ENCODE measurements at regions not wholly inside any gene's neighbourhood (a gene's known extent, or its start where the extent isn't known, plus 50 kb on each side); places are given as distances from the start of the nearest gene placed in this dataset.

DNA sequence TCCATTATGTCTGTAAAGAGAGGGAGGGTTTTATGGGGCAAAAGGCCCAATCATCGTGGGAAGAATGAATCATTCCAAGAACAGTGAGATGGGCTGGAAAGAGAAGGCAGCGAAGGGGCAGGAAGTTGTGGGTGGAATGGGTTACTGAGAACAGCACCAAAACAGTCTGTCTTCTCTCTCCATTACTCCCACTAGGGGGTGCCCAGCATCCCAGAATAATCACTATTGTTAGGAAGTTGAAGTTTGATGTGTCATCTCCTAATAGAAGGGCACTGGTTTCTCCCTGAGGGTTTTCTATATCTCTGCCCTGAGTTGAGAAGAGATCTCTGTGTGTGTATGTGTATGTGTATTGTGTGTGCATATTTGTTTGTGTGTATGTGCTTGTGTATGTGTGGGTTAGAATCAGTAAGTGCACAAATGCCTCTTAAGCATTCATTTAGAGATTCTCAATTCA is 76.6 kb upstream of the MAP4K3 start:
- DNase-seq (ENCODE audit: low spot score) (peak; percentile 92), FAIRE-seq (peak; percentile 77)

DNA sequence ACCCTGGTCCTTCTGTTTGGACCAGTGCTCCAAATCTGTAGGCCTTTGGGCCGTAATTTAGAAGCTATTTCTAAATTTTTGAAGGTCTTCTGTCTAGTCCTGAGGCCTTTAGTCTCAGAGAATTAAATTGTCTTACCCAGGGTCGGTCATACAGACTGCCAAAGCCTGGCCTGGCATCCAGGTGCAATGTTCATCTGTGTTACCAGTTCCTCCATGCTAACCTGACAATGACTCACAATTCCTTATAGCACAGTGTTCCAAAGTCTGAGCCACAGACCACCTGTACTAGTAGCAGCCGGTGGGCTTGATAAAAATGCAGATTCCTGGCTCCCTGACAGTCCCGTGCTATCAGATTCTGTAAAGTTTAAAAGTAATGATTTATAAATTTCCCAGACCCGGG is 77.7 kb upstream of the MAP4K3 start:
- FAIRE-seq (no peak), DNase-seq (ENCODE audit: low spot score) (no peak)

DNA sequence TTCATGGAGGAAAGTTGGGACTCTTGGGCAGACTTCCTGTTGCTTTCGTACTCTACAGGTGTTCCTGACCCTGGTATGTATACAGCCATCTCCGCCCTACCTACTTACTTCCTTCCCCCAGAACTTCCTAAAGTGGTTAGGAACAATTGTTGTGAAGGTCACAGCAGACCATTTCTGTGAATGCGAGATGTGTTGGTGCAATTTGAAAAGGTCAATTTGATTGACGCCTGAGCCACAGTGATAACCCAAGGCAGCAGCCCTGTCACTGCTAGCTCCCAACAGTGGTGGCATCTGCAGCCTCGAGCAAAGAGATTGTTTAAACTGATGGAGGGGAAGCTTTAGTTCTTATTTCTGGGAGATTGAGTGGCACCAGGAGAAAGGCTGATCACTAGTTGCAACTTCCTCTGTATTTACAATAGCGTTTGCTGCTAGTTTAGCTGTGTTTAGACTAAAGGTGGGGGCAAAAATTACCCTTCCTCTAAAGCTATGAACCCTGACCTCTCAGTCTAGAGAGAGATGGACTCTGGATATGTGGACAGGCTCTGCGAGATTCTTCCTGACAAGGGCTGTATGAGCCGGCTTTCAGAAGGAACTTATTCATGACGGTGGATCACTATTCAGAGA is 78.3 kb upstream of the MAP4K3 start:
- DNase-seq (ENCODE audit: low spot score) = no peak
- FAIRE-seq = peak; percentile 5

DNA sequence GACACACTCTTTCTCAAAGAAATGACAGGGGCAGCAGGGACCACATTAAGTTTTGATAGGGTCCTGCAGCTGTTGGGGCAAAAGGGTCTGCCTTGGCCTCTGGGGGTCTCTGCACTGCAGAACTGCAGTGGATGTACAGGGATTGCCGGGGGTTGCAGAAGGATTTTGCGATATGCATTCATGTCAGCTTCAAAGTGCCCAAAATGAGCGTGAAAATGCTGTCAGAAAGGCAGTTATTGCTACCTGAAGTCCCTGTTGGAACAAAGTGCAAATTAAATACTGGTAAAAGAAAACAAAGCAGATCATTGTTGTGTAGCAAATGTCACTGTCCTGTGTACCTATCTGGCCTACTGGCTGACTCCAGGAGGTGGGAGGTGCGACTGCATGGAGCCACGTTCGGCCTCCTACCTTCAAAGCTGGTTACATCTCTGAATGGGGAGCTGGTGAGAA is 78.8 kb upstream of the MAP4K3 start:
- DNase-seq (ENCODE audit: low spot score) (no peak), FAIRE-seq (no peak)

DNA sequence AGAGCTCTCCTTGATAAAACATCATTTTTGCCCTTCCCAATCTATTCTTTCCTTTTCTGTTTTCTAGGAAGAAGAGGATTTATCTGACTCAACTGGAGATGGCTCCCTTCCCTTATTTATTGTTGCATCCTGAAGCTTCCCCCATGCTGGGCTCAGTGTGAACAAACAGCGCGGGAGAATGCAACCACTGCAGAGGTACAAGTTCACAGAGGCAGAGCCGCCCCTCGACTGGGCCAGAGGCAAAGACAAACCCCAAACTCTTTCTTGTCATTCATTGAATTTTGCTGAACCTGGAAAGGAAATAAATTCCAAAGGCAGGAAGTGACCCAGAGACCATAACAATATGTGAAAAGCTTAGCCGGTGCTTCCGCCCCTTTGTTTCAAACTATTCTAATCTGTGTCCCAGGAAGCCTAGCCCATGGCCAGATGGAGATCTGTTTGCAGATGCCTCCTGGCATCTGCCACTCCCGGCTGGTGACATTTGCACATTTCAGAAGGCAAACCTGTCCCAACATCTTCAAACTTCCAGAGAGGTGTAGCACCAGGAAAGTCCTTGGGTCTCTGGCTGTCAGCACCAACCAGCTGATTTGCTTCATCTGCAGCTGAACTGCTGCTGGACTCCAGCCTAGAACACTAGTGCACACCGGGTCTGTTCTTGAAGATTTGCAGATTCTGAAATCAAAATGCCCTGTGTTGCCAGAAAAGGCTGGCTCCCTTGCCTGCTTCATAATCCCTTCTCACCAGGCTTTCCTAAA is 79.4 kb upstream of the MAP4K3 start:
- DNase-seq (ENCODE audit: low spot score) (no peak), FAIRE-seq (no peak)

DNA sequence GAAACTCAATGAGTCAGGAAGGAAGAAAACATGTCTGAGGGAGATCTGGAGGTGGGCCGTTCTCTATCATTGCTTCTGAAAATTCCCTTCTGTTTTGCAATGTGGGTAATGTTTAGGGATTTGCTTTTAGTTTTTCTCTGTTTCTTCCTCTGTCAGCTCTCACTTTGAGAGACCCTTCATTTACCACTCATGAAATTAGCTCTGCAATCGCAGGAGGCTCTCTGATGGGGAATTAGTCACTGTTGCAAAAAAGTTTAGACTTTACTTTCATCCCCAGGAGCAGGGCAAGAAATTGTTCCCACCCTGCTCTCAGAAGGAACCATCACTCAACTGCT is 80.0 kb upstream of the MAP4K3 start:
- DNase-seq (ENCODE audit: low spot score) (no peak), FAIRE-seq (no peak)

DNA sequence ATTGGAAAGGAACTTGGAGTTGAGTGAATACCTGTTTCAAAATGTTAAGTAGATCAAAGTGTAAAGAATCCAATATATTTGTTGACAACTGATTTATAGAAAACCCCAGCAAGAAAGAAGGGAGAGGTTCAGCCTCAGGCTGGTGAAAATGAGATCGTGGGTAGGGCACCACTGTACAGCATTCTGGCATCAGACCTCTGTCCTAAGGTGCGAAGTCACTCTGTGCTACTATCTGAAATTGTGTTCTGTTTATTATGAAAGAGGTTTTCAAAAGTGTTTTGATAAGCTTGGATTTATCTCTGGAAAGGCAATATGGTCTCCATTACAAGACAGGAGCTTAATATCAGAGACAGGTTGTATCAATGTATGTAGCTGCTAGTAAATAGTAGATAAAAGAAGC is 80.5 kb upstream of the MAP4K3 start:
- FAIRE-seq (no peak), DNase-seq (ENCODE audit: low spot score) (no peak)

DNA sequence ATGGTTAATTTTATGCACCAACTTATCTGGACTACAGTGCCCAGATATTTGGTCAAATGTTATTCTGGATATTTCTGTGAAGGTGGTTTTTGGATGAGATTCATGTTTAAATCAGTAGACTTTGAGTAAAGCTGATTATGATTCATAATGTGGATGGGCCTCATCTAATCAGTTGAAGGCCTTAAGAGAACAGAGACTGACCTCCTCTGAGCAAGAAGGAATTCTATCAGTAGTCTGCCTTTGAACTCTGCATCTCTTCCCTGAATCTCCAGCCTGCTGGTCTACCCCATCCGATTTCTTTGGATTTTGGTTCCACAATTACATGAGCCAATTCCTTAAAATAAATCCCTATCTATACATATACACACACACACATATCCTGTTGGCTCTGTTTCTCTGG is 82.8 kb upstream of the MAP4K3 start:
- DNase-seq (ENCODE audit: low spot score) (no peak), FAIRE-seq (no peak)

DNA sequence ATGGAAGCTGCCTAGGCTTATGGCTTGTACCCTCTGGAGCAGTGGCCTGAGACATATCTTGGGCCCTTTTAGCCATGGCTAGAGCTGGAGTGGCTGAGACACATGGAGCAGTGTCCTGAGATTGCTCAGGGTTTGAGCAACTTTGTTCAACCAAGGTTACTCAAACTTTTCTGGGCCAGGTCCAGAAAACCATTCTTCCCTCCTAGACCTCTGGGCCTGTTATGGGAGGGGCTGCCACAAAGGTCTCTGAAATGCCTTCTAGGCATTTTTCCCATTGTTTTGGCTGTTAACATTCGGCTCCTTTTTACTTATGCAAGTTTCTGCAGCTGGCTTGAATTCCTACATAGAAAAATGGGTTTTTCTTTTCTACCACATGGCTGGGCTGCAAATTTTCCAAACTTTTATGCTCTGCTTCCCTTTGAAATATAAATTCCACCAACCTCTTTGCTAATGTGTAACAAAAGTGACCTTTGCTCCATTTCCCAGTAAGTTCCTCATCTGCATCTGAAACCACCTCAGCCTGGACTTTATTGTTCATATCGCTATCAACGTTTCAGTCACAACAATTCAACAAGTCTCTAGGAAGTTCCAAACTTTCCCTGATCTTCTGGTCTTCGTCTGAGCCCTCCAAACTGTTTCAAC is 84.9 kb upstream of the MAP4K3 start:
- DNase-seq (ENCODE audit: low spot score) = no peak

DNA sequence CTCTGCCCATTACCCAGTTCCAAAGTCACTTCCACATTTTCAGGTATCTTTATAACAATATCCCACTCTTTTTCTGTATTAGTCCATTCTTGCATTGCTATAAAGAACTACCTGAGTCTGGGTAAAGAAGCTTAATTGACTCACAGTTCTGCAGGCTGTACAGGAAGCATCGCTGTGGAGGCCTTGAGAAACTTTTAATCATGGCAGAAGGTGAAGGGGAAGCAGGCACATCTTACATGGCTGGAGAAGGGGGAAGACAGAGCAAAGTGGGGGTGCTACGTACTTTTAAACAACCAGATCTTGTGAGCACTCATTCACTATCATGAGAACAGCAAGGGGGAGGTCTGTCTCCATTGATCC is 85.4 kb upstream of the MAP4K3 start:
- FAIRE-seq (no peak), DNase-seq (ENCODE audit: low spot score) (no peak)

More for the DNA sequence above, 84.9 kb upstream of the MAP4K3 start:
- no peak for FAIRE-seq

DNA sequence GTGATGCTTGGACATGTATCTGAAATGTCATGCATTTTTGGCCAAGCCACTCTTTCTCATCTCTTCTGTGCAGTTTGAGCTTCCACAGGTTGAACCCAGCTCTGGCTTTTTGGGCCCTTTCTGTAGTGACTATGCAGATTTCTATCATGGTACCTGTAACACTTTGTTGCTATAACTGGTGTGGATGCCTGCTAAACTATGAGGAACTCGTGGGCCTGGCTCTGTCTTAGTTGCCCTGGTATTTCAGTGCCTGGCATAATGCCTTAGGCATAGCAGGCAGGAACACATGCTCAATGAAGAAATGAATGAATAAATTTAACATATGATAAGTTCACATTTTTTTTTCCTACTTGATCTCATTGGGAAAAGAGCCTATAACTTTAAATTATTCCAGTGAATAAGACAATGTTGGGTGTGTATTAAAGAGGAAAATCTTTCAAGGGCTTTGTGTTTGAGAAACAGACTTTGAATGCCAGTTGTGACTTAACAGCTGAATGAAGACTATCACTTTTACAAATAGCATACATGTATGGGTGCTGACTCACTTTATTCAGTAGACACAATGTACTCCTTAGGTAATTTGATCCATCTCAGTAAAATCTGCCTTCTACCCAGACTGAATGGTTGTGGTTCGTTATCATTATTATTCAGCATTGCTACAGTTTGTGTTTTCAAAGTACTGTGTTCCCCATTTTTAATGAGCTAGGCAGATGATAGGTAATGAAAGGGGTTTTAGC is 86.4 kb upstream of the MAP4K3 start:
- FAIRE-seq (peak; percentile 74), DNase-seq (ENCODE audit: low spot score) (peak; percentile 80)

DNA sequence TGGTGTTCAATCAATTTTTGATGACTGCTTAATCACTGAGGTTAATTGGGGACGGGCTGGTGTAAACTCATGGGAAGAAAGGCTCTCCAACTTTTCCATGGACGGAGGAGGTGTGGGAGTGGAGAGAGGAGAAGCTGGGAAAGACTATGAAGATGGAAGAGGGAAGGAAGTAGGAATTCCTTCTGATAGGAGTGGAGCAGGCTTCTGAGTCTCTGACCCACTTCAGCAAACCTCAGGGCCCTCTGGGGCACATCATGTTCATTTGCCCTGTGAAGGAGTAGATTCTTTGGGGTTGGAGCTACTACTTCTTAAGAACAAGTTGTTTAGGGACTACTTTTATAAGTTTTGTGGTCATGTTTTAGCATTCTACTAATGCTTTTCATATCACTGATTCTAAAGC is 87.0 kb upstream of the MAP4K3 start:
- DNase-seq (ENCODE audit: low spot score) = peak; percentile 27
- FAIRE-seq = no peak

DNA sequence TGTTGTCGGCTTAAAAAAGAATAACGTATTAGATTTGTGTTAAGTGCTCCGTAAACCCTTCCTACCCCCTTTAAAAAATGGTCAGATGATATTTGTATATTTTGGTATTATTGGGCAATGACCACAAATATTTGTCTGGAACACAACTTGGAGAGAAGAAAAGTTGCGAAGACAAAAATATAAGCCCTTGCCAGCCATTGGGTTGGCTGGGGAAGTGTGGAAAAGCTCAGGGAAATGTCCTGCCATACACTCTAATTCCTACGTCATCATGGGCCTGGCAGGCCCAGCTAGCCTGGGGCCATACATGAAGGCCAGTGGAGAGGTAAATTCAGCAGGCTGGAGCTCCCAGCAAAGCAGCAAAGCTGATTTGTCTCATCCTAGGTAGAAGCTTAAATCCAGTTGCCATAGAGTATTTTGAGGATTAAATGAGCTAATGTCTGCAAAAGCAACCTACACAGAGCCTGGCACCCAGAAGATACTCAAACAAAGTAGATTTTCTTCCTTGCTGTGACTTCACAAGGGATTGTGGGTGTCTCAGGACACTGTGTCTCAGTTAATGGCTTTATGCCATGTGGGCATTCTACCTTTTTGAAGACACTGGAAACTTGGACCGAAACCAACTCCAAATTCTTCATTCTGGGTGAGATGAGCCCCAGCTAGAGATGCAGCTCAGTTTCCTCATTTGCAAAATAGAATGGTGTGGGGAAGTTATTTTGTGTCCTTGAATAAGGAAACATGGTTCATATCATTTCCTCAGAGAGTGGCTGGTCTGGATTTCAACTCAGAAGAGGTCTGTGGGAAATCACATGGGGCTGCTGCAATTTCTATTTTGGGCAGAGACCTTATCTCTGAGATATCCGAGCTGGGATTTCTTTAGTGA is 87.9 kb upstream of the MAP4K3 start:
- DNase-seq (ENCODE audit: low spot score) (no peak), FAIRE-seq (no peak)

DNA sequence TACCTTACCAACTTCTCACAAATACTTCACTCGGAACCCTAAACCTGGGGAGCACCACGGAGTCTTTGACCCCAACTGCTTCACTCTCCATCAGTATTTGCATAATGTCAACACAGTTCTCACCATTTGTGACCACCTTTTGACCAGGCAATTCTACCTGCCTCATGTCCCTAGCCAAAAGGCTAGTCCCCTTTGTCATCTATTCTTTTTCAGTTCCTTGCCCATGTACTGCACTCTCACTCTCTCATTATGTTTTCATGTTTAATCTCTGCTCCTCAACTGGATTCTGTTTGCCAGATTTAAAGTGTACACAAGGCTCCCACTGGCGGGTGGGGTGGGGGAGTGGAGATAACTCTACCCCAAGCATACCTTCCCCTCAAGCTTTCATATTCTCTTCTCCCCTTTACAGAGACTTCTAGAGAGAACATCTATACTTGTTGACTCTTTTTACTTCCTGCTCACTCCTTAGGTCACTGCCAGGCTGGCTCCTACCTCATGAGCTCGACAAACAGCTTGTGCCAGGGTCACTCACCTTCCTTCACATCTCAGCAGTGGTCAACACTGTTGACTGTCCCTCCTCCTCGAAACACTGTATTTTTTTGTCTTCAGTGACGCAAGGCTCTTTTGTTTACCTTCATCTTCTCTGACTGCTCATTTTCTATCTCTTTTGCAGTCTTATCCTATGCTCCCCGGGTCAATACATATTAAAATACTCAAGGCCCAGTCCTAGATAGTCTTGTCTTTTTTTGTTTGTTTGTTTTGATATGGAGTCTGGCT is 88.7 kb upstream of the MAP4K3 start:
- DNase-seq (ENCODE audit: low spot score) (no peak), FAIRE-seq (no peak)

DNA sequence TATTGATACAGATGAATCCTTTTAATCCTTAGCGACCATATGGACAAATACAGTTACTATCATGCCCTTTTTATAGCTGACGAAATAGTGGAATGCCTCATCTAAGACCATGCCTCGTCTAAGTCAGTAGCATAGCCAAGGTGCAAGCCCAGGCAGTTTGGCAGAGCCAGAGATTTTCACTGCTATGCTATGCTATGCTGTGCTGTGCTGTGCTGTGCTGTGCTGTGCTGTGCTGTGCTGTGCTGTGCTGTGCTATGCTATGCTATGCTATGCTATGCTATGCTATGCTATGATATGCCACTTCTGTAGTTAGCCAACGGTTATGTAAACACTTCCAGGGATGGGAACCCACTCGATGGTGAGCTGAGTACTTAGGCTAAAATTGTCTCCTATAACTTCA is 91.6 kb upstream of the MAP4K3 start:
- DNase-seq (ENCODE audit: low spot score) = no peak

DNA sequence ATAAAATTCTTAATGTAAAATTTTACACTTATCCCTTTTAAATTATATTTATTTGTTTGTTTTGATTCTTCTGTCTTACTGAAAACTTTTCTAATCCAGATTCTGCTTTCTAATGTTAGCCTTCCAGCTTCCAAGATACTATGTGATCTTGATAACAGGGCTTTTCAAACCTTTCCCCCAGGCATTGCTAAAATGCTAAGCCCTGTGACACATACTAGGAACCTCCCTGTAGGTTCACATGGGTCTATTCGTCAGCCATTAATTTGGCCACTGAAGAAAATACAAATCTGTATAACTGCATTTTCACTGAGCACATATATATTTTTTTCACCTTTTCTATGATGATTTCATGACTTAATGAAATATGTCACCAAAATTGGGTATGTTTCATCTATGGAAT is 92.8 kb upstream of the MAP4K3 start:
- no peak for FAIRE-seq

More for the DNA sequence above, 91.6 kb upstream of the MAP4K3 start:
- no peak for FAIRE-seq

DNA sequence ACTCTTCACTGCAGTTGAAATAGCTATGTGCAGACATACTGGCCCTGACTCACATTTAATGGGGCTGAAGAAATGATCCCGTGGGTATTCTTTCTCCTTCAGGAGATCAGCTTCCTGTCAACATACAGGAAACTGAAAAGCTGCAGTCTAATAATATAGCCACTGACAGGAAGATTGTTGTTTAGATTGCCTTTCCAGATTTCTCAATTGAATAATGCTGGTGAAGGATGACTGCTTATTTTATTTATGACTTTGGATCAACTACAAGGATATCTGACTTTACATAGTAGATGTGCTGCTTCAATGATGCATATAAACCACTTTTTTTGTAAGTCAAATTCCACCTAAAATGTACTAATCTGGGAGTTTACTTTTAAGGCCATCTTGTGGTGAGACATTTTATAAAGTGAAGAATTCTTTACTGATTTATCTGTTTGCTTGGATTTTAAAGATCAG is 93.4 kb upstream of the MAP4K3 start:
- FAIRE-seq (no peak), DNase-seq (ENCODE audit: low spot score) (no peak)

More for the DNA sequence above, 92.8 kb upstream of the MAP4K3 start:
- DNase-seq (ENCODE audit: low spot score) = no peak

DNA sequence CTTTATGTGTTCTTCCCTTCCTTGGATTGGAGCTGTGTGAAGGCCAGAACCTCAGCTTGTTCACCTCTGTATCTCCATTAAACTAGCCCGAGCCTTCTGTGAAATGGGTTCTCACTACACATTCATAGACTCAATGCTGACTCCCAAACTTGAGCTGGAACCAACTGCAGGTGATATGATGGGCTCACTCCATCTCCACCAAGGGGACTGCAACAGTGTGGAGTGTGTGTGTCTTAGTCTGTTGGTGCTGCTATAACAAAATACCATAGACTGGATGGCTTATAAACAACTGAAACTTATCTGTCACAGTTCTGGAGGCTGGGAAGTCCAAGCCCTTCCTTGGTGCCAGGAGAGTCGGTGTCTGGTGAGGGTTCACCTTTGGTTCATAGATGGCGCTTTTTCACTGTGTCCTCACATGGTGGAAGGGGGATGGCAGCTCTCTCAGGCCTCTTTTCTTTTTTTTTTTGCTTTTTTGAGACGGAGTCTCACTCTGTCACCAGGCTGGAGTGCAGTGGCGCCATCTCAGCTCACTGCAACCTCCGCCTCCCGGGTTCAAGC is 94.2 kb upstream of the MAP4K3 start:
- FAIRE-seq (no peak), DNase-seq (ENCODE audit: low spot score) (no peak)

DNA sequence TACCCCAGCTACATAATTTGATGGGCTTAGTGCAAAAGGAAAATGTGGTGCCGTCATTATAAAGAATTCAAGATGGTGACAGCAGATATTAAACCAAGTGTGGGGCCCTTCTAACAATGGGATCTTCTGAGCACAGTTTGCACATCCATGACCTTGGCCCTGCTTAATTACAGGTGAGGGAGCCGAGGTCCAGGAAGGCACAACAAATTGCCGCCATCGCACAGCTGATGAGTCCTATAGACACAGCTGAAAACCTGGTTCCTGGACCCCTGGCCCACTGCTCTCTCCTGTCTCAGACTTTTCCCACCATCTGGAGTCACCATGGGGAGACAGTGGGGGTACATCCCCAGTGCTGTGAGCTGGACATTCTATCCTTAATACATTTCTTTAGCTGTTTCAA is 95.8 kb upstream of the MAP4K3 start:
- DNase-seq (ENCODE audit: low spot score) (no peak), FAIRE-seq (no peak)
